ENCODE measurements at regions not wholly inside any gene's neighbourhood (a gene's known extent, or its start where the extent isn't known, plus 50 kb on each side); places are given as distances from the start of the nearest gene placed in this dataset.
A peak's percentile ranks its signal among the peaks of the same experiment; 100 is the strongest.
"Not testable (repeated sequence)": the region's sequence is repeated elsewhere in the genome, so short reads cannot be mapped to it uniquely, and the experiment has no call there.

GRCh38 chr2:92074549-92074898 is 2796.7 kb upstream of the TEKT4 start:
- Histone ChIP-seq H3K27ac (ENCODE audit: low read depth in 1 of 2, low read length in 2 of 2) (no peak overlapping the region), H3K4me1 (ENCODE audit: insufficient read depth, low read length) (no peaks in the 10 kb centered on the region), H3K4me3 (ENCODE audit: low read length) (no peak overlapping the region), H3K36me3 (ENCODE audit: insufficient read depth, low read length) (no peaks in the 10 kb centered on the region), H3K9me3 (ENCODE audit: control insufficient read depth in 1 of 2, insufficient read depth in 1 of 2, low read length in 2 of 2) (peaks cover 0 to 30% of the 10 kb centered on the region in 2 experiments), H3K27me3 (ENCODE audit: control insufficient read depth in 1 of 2, insufficient read depth in 2 of 2, low read length in 2 of 2) (peaks cover 0 to 2% of the 10 kb centered on the region in 2 experiments)
- intact Hi-C loops (cut with DNase I, micrococcal nuclease), result no loop called here
- Mint-ChIP-seq H3K4me3 (no peak overlapping the region), H3K36me3 (ENCODE audit: low read depth) (peaks cover 6% of the 10 kb centered on the region), H3K27me3 (no peaks in the 10 kb centered on the region), H3K9me3 (no peaks in the 10 kb centered on the region), H3K27ac (no peak overlapping the region), H3K4me1 (ENCODE audit: low read depth) (no peaks in the 10 kb centered on the region)
- DNase-seq (peak in 1 of 14 experiments; percentile 4), ATAC-seq (ENCODE audit: poor library complexity) (no peak)
- ChIA-PET POLR2A (no interaction called here), CTCF (no interaction called here)
- no peak for TF ChIP-seq CTCF (IDR thresholded peaks at IDR 0.05)

- H3K27me3 Mint-ChIP-seq; H3K4me3 ChIP-seq (ENCODE audit: low read length); H3K4me1 ChIP-seq (ENCODE audit: insufficient read depth, low read length); H3K4me1 Mint-ChIP-seq (ENCODE audit: low read depth); H3K27ac ChIP-seq (ENCODE audit: low read depth in 1 of 2, low read length in 2 of 2); POLR2A ChIA-PET; H3K27ac Mint-ChIP-seq; H3K36me3 ChIP-seq (ENCODE audit: insufficient read depth, low read length); H3K27me3 ChIP-seq (ENCODE audit: control insufficient read depth in 1 of 2, insufficient read depth in 2 of 2, low read length in 2 of 2); H3K4me3 Mint-ChIP-seq; H3K36me3 Mint-ChIP-seq (ENCODE audit: low read depth); ATAC-seq (ENCODE audit: poor library complexity); H3K9me3 Mint-ChIP-seq; CTCF ChIA-PET; DNase-seq; intact Hi-C loops (cut with DNase I, micrococcal nuclease): not testable (repeated sequence)
- peaks cover 0 to 38% of the 10 kb centered on the region in 2 experiments for H3K9me3 ChIP-seq (ENCODE audit: control insufficient read depth in 1 of 2, insufficient read depth in 1 of 2, low read length in 2 of 2)
Observed at GRCh38 chr2:92075363-92075762, 2795.9 kb upstream of the TEKT4 start.

All from CD4-positive, alpha-beta T cell (primary cell).